ENCODE measurements at regions not wholly inside any gene's neighbourhood (a gene's known extent, or its start where the extent isn't known, plus 50 kb on each side); places are given as distances from the start of the nearest gene placed in this dataset.

DNA sequence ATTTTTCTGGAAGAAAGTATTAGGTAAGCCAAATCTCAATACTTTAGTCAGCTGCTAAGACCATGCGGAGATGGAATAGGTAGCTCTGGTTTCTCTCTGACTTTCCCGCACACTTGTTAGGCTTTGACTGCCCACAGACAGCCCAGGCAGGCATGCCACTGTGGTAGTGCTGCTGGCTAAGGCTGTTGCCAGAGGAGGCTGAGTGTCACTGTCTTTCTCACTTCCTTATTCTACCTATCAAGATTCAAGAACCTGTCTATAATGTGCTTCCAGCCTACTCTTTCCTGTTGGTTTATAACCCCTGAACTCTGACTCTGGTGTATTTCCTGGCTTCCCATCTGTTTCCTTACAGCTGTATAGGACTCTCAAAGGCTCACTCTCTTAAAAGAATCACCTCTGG, 81.8 kb upstream of the TRPC5 start:
- TF ChIP-seq, protein P1, sequence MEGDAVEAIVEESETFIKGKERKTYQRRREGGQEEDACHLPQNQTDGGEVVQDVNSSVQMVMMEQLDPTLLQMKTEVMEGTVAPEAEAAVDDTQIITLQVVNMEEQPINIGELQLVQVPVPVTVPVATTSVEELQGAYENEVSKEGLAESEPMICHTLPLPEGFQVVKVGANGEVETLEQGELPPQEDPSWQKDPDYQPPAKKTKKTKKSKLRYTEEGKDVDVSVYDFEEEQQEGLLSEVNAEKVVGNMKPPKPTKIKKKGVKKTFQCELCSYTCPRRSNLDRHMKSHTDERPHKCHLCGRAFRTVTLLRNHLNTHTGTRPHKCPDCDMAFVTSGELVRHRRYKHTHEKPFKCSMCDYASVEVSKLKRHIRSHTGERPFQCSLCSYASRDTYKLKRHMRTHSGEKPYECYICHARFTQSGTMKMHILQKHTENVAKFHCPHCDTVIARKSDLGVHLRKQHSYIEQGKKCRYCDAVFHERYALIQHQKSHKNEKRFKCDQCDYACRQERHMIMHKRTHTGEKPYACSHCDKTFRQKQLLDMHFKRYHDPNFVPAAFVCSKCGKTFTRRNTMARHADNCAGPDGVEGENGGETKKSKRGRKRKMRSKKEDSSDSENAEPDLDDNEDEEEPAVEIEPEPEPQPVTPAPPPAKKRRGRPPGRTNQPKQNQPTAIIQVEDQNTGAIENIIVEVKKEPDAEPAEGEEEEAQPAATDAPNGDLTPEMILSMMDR (IDR thresholded peaks at IDR 0.05; ENCODE audit: insufficient read depth, low read depth, low read length): no peak
- no peak for TF ChIP-seq EZH2 (IDR thresholded peaks at IDR 0.05; ENCODE audit: insufficient read depth, low read length)

Data from astrocyte (in vitro differentiated cells and primary cell).